ENCODE measurements at regions not wholly inside any gene's neighbourhood (a gene's known extent, or its start where the extent isn't known, plus 50 kb on each side); places are given as distances from the start of the nearest gene placed in this dataset.

- no peak for TF ChIP-seq SUZ12 (IDR thresholded peaks at IDR 0.05; ENCODE audit: low read length)
- TF ChIP-seq CTCF (IDR thresholded peaks at IDR 0.05; ENCODE audit: control extremely low read depth in 1 of 3, insufficient read depth in 1 of 3, low read depth in 1 of 3, low read length in 3 of 3), result no peak
- no peak for TF ChIP-seq ASH2L (IDR thresholded peaks at IDR 0.05; ENCODE audit: low read length)
- TF ChIP-seq USF2 (IDR thresholded peaks at IDR 0.05; ENCODE audit: low read length), result no peak
- no peak for TF ChIP-seq EP300 (IDR thresholded peaks at IDR 0.05; ENCODE audit: borderline replicate concordance in 1 of 2, low read depth in 2 of 2, low read length in 2 of 2)
- no peak for TF ChIP-seq MAX (IDR thresholded peaks at IDR 0.05)
- no peak for TF ChIP-seq POLR2A (IDR thresholded peaks at IDR 0.05; ENCODE audit: control extremely low read depth in 1 of 2, low read depth in 2 of 2, low read length in 2 of 2)
- TF ChIP-seq SRF (IDR thresholded peaks at IDR 0.05; ENCODE audit: low read depth, low read length), result no peak
- TF ChIP-seq RBBP5 (IDR thresholded peaks at IDR 0.05; ENCODE audit: borderline replicate concordance, low read depth, low read length), result no peak
- TF ChIP-seq TCF12 (IDR thresholded peaks at IDR 0.05; ENCODE audit: low read depth, low read length), result no peak
- no peak for TF ChIP-seq ATF3 (IDR thresholded peaks at IDR 0.05; ENCODE audit: insufficient read depth, low read depth, low read length)
Measured at GRCh38 chr2:14563324-14563723, 69.2 kb upstream of the LRATD1 start.

All from H1 (cell line).